Transverse colon (tissue), 4 donors: ENCODE measurements at regions not wholly inside any gene's neighbourhood (a gene's known extent, or its start where the extent isn't known, plus 50 kb on each side); places are given as distances from the start of the nearest gene placed in this dataset.

Experiments
- CTCF ChIP-seq, 5 experiments: fragments of 200-600 bp in 3 of 5; fragments of 450-650 bp in 2 of 5; sonication (generic) in 3 of 5; IDR thresholded peaks; 1 replicate in 2 of 5; 2 replicates in 3 of 5; pipeline ENCODE4 v1.5.1; 2016 to 2017; ENCODE audit warnings: antibody characterized with exemption in 5 of 5, inconsistent platforms in 3 of 5, mild to moderate bottlenecking in 2 of 5, moderate library complexity in 1 of 5
- EP300 ChIP-seq: sonication (generic); formaldehyde crosslinking; IDR thresholded peaks from one replicate; pipeline ENCODE4 v1.6.1; 2017; ENCODE audit warnings: antibody characterized with exemption, low read depth
- POLR2A ChIP-seq: fragments of 450-650 bp; IDR thresholded peaks from one replicate; pipeline ENCODE4 v1.6.1; 2016; ENCODE audit warnings: antibody characterized with exemption, mild to moderate bottlenecking, moderate library complexity
- POLR2AphosphoS5 ChIP-seq, 3 donors: sonication (generic); formaldehyde crosslinking; IDR thresholded peaks; one replicate each; pipeline ENCODE4 v1.6.1; 2016; ENCODE audit warnings: antibody characterized with exemption in 3 of 3

- TF ChIP-seq CTCF (IDR thresholded peaks at IDR 0.05) (no peak), POLR2A (no peak), EP300 (no peak), POLR2AphosphoS5 (IDR thresholded peaks at IDR 0.05) (no peak)
Measured at GRCh38 chr22:22974156-22974555, 86.5 kb downstream of the IGLL5 start.
